C4-2B (cell line): ENCODE measurements at regions not wholly inside any gene's neighbourhood (a gene's known extent, or its start where the extent isn't known, plus 50 kb on each side); places are given as distances from the start of the nearest gene placed in this dataset.

Source experiments
- H3K27ac ChIP-seq: fragments of 450-650 bp; 2 replicates; pipeline ENCODE4 v1.5.1; 2017
- CTCF ChIP-seq: fragments of 450-650 bp; conservative IDR thresholded peaks from 2 replicates; pipeline ENCODE4 v1.5.1; 2017; ENCODE audit warnings: mild to moderate bottlenecking
- ZFX ChIP-seq: fragments of 450-650 bp; IDR thresholded peaks from 2 replicates; pipeline ENCODE4 v1.6.1; 2017

- H3K27ac ChIP-seq: no peak overlapping the region
- no peak for TF ChIP-seq ZFX
Measured at GRCh38 chr1:29470087-29470787, 233.9 kb downstream of the PTPRU start.

- TF ChIP-seq ZFX (no peak), CTCF (no peak)
- H3K27ac ChIP-seq: no peak overlapping the region
Measured at GRCh38 chr1:29469457-29469856, 233.1 kb downstream of the PTPRU start.

GRCh38 chr1:29467989-29468900 is 231.9 kb downstream of the PTPRU start:
- H3K27ac ChIP-seq: no peak overlapping the region

GRCh38 chr1:29466258-29466657 is 229.9 kb downstream of the PTPRU start:
- no peak for TF ChIP-seq CTCF
- no peak for TF ChIP-seq ZFX
- H3K27ac ChIP-seq: no peak overlapping the region

More at GRCh38 chr1:29467989-29468900, 231.9 kb downstream of the PTPRU start:
- no peak for TF ChIP-seq ZFX
- no peak for TF ChIP-seq CTCF

GRCh38 chr1:29465755-29466154 is 229.4 kb downstream of the PTPRU start:
- no peak overlapping the region for H3K27ac ChIP-seq
- TF ChIP-seq CTCF (no peak), ZFX (no peak)

GRCh38 chr1:29462096-29462495 is 225.8 kb downstream of the PTPRU start:
- no peak for TF ChIP-seq ZFX
- TF ChIP-seq CTCF: no peak
- H3K27ac ChIP-seq: no peak overlapping the region

GRCh38 chr1:29461115-29461739 is 224.9 kb downstream of the PTPRU start:
- H3K27ac ChIP-seq: no peak overlapping the region
- TF ChIP-seq CTCF (no peak), ZFX (no peak)
